HEK293T (cell line): ENCODE measurements at regions not wholly inside any gene's neighbourhood (a gene's known extent, or its start where the extent isn't known, plus 50 kb on each side); places are given as distances from the start of the nearest gene placed in this dataset.

Source experiments
- BHLHE40 ChIP-seq: fragments of 450-650 bp; IDR thresholded peaks from 2 replicates; pipeline ENCODE4 v1.6.1; 2016; ENCODE audit warnings: mild to moderate bottlenecking, moderate library complexity, borderline replicate concordance
- CTBP1 ChIP-seq: fragments of 450-650 bp; IDR thresholded peaks from 2 replicates; pipeline ENCODE4 v1.6.1; 2016; ENCODE audit warnings: borderline replicate concordance
- ELF4 ChIP-seq: fragments of 450-650 bp; IDR thresholded peaks from 2 replicates; pipeline ENCODE4 v1.6.1; 2017; ENCODE audit warnings: antibody characterized with exemption
- FOXA1 ChIP-seq: fragments of 450-650 bp; IDR thresholded peaks from 2 replicates; pipeline ENCODE4 v1.6.1; 2016; ENCODE audit warnings: mild to moderate bottlenecking
- FOXK2 ChIP-seq: fragments of 450-650 bp; IDR thresholded peaks from 2 replicates; pipeline ENCODE4 v1.6.1; 2016; ENCODE audit warnings: mild to moderate bottlenecking
- FOXM1 ChIP-seq: fragments of 450-650 bp; IDR thresholded peaks from 2 replicates; pipeline ENCODE4 v1.6.1; 2017; ENCODE audit warnings: mild to moderate bottlenecking, borderline replicate concordance
- NFRKB ChIP-seq: fragments of 450-650 bp; IDR thresholded peaks from 2 replicates; pipeline ENCODE4 v1.6.1; 2016; ENCODE audit warnings: mild to moderate bottlenecking, moderate library complexity
- SP1 ChIP-seq: fragments of 450-650 bp; IDR thresholded peaks from 2 replicates; pipeline ENCODE4 v1.6.1; 2017
- SUZ12 ChIP-seq: fragments of 450-650 bp; IDR thresholded peaks from 2 replicates; pipeline ENCODE4 v1.6.1; 2016; ENCODE audit warnings: mild to moderate bottlenecking
- TARDBP ChIP-seq: fragments of 450-650 bp; IDR thresholded peaks from 2 replicates; pipeline ENCODE4 v1.6.1; 2016
- ZNF384 ChIP-seq: fragments of 450-650 bp; IDR thresholded peaks from 2 replicates; pipeline ENCODE4 v1.6.1; 2016
- TF ChIP-seq, protein P1 (sequence below): fragments of 450-650 bp; IDR thresholded peaks from 2 replicates; pipeline ENCODE4 v1.6.1; 2016

DNA sequence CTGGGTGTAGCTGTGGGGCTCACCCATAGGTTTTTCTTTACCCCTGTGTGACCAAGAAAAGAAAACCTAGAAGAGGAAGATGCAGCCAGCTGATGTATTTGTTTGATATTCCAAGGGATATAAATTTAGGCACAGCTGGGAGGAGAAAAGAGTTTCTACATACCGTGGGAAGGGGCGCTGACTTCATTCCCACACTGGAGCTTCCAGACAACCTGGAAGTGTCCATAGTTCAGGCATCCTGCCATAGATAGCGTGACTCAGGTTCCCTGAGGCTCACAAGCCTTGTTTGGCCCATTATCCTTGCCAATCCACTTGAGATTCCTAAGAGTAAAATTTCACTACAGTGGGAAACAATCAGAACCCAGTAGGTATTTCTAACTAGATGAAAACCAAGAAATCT lies 371.7 kb upstream of the NRP1 start:
- TF ChIP-seq FOXK2: no peak
- no peak for TF ChIP-seq ELF4
- TF ChIP-seq FOXA1: no peak
- no peak for TF ChIP-seq CTBP1
- no peak for TF ChIP-seq FOXM1
- no peak for TF ChIP-seq ZNF384
- TF ChIP-seq BHLHE40: no peak
- no peak for TF ChIP-seq TARDBP
- TF ChIP-seq SP1: no peak
- no peak for TF ChIP-seq SUZ12
- TF ChIP-seq, protein P1, sequence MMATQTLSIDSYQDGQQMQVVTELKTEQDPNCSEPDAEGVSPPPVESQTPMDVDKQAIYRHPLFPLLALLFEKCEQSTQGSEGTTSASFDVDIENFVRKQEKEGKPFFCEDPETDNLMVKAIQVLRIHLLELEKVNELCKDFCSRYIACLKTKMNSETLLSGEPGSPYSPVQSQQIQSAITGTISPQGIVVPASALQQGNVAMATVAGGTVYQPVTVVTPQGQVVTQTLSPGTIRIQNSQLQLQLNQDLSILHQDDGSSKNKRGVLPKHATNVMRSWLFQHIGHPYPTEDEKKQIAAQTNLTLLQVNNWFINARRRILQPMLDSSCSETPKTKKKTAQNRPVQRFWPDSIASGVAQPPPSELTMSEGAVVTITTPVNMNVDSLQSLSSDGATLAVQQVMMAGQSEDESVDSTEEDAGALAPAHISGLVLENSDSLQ: no peak
- no peak for TF ChIP-seq NFRKB
